HG03432 (cell line): ENCODE measurements at regions not wholly inside any gene's neighbourhood (a gene's known extent, or its start where the extent isn't known, plus 50 kb on each side); places are given as distances from the start of the nearest gene placed in this dataset.
"Not testable (repeated sequence)": the region's sequence is repeated elsewhere in the genome, so short reads cannot be mapped to it uniquely, and the experiment has no call there.

ENCODE experiments used
- ATAC-seq: cut with Tn5 transposase; IDR thresholded peaks from one replicate; pipeline ENCODE4 v1.9.1; 2021; ENCODE audit warnings: mild to moderate bottlenecking, moderate library complexity; ENCODE audit not compliant: unreplicated experiment

DNA sequence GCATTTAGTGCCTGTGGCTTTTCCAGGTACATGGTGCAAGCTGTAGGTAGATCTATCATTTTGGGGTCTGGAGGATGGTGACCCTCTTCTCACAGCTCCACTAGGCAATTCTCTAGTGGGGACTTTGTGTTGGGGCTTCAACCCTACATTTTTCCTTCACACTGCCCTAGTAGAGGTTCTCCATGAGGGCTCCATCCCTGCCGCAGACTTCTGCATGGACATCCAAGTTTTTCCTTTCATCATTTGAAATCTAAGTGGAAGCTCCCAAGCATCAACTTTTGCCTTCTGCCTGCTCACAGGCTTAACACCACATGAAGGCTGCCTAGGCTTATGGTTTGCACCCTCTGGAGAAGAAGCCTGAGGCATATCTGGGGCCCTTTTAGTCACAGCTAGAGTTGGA lies 492.7 kb downstream of the PIK3C3 start:
- ATAC-seq: no peak

DNA sequence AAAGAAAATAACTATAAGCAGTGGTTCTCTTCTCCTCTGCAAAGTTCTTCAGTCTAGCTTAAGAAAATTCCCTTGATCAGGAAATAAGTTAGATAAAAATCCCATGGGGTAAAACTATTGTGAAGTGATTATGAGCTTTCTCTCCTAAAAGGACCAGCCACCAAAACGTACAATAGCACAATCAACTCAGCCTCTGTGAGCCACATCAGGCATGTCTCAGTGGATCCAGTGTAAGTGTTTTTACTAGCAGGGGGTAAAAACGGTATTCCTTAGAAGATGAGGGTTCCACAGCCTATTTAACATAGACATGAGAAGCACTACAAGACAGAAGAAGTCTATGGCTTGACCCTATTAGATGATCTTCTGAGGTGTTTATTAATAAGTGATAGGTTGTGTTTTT lies 503.2 kb downstream of the PIK3C3 start:
- no peak for ATAC-seq

DNA sequence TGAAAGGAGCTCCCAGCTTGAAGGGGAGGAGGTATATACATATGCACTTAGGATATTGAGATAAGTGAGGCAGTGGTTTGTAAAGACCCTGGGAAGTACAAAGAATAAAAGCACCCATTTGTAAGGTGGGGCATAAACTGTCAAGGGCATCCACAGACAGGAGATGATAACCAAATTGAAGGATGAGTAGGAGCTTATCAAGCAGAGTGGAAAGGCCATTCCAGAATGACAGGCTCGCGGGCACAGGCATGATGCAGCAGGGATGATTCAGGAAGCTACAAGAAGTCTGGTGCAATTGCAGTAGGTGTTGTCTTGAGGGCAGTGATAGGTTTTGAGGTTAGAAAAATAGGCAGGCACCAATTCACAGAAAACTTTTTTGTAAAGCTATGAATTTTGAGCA lies 504.8 kb downstream of the PIK3C3 start:
- no peak for ATAC-seq

DNA sequence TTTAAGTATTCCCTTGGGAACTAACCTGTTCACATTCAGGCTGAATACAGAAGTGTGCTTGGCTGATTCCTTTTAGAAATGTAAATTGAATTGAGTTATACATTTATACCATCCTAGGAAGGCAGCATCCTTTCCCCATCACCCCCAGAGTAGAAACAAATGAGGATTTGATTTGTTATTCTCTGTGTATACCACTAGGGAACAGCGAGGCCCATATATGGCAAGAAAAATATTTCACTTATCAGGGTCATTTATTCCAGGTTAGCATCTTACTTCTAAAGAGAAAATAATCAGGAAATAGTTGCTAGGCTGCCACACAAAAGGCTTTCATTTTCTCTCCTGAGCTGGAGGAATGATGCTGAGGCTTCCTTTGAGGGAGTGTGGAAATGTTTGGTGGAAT lies 516.9 kb downstream of the PIK3C3 start:
- ATAC-seq: no peak

DNA sequence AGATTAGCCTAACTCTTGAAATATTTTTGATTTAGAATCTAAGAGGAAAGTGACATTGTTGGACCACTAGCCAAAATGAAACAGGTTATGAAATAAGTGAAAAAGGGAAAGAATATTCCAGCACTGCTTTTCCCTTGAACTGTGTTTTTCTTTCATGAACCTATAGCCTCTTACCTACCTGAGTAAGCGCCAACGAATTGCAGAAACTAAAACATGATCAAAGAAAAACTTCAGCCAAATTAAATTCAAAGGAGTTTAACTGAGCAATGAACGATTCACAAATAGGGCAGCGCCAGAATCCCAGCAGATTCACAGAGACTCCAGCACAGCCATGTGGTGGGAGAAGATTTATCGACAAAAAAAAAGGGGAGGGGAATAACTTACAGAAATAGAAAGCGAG lies 518.6 kb downstream of the PIK3C3 start:
- no peak for ATAC-seq

DNA sequence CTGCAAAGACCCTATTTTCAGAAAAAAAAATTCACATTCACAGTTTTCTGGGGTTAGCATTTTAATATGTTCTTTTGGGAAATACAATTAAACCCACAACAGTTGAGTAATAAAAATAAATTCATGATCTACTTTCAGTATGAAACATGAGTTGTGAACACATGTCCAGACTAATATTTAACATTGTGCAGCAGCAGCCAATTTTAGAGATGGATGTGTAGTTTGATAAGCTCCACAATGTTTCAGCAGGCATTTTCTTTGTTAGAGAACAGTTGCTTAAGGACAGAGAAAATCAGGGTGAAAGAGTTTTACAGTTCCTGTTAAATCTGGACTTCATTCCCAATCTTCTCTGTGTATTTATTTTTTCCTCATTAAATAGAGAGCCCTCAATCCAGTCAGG lies 519.5 kb downstream of the PIK3C3 start:
- ATAC-seq: no peak

DNA sequence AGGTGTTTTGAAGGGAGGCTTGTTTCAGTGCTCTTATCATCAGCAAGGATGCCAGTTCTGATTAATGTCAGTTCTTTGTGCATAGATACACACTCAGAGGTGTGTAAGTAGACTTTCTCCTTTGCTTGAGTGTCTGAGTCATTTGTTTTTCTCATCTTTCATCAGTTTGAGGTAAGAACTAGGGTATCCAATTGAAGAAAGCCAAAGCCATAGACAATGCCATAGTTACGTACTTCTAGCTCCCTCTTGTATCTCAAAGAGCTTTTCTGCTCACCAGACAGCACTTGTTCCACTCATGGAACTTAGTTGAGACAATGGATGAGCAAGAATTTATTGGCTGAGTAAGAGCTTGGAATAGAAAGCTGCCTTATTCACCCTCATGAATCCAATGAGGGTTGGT lies 520.1 kb downstream of the PIK3C3 start:
- no peak for ATAC-seq

DNA sequence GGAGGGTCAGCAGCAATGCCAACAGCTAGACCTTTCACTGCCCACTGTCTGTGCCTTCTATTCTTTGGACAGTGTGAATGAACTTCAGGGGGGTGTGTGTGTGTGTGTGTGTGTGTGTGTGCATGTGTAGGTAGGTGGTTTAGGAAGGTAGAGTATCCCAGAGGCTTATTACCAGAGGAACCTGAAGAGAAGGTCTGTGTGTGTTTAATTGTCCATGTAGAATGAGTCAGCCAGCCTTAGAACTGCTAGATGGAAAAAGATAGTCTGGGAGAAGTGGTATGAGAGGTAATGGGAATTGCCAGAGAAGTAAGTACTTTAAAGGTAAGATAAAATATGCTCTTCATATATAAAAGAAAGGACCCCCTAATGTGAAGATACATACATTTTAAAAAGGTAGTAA lies 522.2 kb downstream of the PIK3C3 start:
- no peak for ATAC-seq

DNA sequence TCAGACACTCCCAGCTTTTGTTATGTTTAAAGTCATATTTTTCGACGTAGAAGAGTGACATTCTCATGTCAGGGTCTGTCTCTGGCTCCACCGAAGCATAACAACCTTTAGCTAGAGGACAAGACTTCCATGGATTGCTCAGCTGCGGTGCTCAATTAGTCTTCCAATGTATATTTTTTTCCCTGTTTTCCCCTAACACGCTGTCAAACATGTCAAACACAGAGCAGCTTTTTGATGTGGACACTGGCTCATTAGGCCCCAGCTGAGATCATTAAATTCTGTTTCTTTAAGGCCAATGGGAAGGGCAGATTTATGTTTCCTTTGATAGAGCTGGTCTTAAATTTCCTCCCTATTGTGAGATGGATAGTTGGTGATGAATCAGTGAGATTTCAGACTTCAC lies 525.4 kb downstream of the PIK3C3 start:
- no peak for ATAC-seq

DNA sequence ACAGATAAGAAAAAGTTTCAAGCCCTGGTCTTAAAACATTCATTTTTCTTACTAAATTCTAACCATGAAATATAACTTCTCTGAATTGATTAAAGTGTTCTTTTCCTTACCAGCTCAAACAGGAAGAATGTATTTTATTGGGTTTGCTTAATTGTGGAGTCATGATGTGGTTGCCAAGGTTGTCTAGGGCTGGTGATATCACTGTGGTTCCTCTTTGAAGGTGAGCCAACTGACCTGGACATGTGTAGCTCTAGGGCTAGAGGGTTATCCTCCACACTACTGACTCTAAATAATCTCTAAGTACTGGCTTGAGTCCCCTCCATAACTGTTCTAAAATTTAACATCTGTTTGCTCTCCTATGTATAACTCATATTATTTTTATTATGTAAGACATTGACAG lies 529.6 kb downstream of the PIK3C3 start:
- no peak for ATAC-seq

DNA sequence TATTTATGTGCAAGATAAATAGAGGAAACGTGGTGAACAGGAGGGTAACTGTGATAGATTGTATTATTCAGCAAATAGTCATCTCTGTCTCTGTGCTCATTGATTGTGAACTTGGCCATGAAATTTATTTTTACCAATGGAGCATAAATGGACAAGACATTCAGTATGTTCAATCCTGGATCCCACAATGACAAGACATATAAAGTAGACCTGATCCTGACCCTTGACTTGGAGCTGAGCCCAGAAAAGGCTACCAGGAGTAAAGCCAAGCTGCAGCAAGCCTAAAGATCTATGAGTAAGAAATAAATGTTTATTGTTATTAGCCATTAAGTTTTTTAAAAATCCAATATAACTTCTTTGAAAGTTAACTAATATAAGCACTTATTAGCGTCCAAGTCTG lies 531.2 kb downstream of the PIK3C3 start:
- ATAC-seq: no peak

DNA sequence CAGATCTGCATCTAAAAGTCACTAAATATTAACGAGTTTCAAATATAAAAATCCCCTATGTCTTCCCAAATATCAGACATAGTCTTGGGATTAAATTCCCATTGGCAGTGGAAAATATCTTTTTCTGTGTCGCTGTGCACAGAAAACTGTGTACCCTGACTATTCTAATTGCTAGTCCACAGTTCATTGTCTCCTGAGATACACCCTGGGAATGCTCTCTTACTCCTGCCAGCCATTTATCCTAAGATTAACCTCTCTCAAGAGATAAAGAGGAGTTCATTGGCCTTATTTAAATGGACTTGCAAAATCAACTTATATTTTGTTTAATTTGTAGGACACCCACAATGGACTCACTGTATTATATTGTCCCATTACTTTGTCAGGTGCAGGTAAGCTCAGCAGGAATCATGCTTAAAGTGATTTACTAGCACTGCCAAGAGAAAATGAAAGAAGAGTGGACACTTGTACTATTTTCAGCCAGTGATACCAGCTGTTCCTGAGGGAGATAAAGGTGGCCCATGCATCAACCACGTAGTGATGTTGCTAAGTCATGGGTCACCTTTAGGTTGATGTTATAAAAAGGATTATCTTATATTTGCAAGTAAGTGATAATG lies 553.8 kb downstream of the PIK3C3 start:
- ATAC-seq: no peak

DNA sequence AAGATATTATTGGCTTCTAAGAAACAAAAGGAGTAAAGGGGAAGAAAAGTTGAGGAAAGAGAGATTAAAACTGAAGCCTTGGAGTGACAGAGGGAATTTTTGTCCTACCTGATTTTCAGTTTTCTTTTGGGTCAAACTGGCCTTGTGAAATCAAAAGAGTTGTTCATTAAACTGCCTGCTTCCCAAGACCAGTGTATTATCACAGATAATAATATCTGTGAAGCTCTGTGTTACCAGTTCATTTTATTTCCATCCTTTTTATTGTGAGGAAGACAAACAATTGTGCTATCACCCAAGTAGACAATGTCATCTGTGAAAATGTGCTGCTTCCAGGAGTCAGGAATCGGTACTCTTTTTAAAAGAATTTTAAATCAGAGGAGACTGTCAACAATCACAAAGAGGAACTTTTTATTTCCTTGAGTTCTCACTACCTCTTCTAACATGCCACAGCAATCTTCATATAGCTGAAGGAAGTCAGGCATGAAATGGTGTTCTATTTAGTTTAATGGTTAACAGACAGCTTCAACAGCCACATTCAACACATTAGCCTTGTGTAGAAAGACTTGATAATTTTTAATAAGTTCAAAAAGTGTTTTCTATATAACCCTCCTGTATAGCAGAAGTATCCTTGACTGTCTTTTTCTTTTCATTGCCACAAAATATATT lies 554.8 kb downstream of the PIK3C3 start:
- ATAC-seq: peak; percentile 74

DNA sequence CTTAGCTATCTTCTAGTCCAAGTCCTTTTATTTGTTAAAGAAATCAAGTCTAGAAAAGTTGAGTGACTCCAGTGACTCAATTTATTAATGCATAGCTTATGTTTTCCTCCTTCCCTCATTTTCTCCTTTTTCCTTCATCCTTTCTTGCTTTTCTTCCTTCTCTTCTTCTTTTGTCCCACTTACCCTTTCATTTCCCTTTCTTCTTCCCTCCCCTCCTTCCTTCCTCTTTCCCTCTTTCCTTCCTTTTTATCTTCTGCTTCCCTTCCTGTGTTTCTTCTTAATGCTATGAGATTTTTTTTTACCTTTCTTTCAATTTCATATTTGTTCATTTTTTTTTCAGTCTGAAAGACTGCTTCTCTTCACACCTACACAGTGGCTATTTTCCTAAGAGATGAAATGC lies 555.5 kb downstream of the PIK3C3 start:
- ATAC-seq: no peak

DNA sequence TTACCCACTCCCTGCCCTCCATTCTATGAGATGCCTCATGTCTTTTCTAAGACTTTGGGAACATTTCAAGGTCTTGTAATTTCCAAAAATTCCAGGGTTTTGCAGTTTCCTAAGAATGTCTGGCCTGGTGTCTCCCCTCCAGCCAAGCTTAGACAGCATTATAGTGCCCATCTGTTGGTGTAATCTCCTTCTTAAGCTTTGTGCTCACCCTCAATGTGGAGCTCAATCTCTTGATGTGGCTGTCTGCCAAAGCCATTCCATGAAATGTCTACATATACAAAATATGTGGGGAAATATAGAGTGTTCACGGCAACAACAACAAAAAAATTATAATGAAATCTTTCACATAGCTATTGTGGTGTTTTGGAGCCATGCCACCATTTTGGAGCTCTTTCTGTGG lies 558.4 kb downstream of the PIK3C3 start:
- ATAC-seq: no peak

DNA sequence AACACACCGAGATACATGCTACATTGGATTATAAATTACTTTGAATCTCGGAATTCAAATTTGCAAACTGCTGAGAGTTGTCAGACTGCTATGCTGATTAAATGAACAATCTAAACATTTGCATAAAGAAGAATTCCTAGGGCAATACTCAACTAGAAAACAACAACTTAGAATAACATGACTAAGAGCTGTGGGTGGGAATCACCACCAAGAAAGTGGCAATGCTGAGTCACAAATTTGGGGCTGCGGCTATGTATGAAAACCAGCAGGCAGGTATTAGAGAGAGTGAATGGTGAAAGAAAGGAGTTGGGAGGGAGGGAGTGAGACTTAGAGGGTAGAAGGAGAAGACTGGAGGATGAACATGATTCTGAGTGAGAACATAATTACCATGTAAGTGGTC lies 559.5 kb downstream of the PIK3C3 start:
- ATAC-seq: peak; percentile 48

DNA sequence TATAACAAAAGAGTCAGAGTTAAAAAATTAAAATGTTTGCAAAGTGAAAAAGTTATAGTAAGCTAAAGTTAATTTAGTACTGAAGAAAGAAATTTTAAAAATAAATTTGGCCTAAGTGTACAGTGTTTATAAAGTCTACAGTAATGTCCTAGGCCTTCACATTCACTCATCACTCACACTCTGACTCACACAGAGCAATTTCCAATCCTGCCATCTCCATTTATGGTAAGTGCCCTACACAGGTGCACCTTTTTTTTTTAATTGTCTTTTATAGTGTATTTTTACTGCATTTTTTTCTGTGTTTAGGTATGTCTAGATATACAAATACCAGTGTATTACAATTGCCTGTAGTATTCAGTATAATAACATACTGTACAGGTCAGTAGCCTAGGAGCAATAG lies 562.9 kb downstream of the PIK3C3 start:
- no peak for ATAC-seq

DNA sequence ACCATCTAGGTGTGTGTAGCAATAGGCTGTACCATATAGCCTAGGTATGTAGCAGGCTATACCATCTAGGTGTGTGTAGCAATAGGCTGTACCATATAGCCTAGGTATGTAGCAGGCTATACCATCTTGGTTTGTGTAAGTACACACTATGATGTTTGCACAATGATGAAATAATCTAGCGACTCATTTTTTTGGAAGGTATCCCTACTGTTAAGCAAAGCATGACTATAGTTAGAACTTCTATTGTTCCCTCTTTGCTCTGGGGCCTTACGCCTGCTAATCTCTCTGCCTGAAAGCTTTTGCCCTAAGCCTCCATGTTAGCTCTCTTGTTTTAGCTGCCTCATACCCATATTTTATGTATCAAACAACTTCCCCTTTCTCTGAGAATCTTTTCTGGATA lies 563.3 kb downstream of the PIK3C3 start:
- ATAC-seq: not testable (repeated sequence)

DNA sequence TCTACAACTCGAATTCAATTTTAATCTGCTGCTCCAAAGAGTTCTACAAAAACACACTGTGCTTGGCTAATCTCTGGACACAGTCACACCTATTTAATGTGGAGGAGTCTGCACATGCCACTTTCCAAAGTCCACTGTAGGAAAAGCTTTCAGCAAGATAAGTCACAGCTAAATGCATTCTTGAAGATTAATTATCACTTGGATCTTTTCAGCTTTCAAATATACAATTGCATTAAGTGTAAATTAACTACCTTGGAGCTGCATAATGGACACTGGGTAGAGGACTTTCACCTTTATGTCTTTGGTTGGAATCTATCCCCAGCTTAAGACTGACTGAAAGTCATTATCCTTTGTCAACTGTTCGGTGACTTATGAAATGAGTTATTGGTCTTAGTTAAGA lies 565.1 kb downstream of the PIK3C3 start:
- no peak for ATAC-seq

DNA sequence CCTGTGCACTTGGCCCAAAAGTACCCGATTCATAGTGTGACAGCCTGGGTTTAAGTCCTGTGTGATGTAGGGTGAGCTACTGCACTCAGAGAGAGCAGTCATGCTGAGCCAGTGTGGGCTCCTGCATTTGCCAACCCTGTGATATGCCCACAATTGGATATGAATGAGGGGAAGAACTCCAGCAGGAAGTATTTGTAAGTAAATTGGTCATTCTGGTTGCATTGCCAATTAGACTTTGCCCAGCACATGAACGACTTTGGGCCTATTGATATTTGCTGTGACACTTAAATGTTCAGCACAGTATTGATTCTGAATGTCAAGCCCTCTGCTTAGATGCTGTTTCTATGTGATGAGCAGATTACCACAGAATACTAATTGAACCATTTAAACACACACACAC lies 570.9 kb downstream of the PIK3C3 start:
- no peak for ATAC-seq

DNA sequence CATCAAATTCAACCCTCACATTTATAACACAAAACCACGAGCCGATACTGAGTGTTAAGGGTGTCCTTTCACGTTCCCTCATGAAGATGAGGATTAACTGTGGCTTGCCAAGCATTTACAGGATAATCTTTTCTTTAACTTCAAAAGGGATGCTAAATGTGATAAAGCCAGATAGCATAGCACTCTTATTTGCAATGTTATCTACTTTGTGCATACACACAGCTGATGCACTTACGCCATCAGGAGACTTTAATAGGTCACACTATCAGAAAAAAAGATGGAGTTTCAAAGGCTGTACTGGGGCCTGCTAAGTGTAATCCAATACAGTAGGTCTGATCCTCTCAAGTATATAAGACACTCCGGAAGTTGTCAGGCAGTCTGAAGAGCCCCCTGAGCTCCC lies 572.7 kb downstream of the PIK3C3 start:
- no peak for ATAC-seq

DNA sequence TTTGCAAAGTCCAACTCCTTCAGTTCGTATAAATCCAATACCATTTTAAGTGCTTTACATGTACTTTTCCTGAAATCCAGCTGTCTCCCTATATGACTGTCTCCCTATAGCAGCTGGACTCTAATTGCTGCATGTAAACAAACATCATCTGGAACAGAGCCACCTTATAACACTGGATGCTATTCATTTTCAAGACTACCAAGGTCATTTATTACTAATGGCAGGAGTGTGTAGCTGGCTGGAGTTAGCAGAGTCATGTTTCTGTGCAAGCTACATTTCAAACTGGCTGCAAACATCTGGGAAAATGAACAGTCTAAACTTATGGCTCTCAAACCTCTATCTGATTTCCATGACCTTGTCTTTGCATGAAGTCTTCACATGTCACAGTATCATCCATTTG lies 575.2 kb downstream of the PIK3C3 start:
- ATAC-seq: no peak

DNA sequence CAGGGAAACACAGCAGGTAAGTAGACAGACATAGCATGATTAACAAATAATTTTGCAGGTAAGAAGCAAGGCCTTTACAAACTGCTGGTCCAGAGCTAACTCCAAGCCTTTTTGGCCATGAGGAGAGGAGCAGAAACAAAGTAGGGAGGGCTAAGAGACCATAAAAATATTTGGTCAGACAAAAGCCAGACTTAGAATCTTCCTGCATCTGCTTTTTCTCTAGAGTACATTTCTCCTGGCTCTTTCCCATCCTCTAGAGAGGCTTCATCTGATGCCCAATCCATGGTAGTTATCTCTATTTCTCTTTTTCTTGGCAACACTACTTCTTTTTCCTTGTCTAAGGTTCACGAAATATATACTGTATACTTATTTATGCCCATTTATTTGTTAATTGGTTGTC lies 577.1 kb downstream of the PIK3C3 start:
- no peak for ATAC-seq
